IgD-negative memory B cell (primary cell): ENCODE measurements at regions not wholly inside any gene's neighbourhood (a gene's known extent, or its start where the extent isn't known, plus 50 kb on each side); places are given as distances from the start of the nearest gene placed in this dataset.

ENCODE experiments used
- H3K27ac Mint-ChIP-seq, 3 donors: one replicate each; pipeline ENCODE4 v1.8.0; 2020 to 2022; ENCODE audit warnings: mild to moderate bottlenecking in 3 of 3, mixed read lengths in 3 of 3, moderate library complexity in 1 of 3
- H3K27me3 Mint-ChIP-seq: one replicate; pipeline ENCODE4 v1.8.0; 2021; ENCODE audit warnings: mixed read lengths
- H3K36me3 Mint-ChIP-seq: one replicate; pipeline ENCODE4 v1.8.0; 2020; ENCODE audit warnings: mild to moderate bottlenecking, mixed read lengths
- H3K4me1 Mint-ChIP-seq, 3 donors: one replicate each; pipeline ENCODE4 v1.8.0; 2020 to 2022; ENCODE audit warnings: mixed read lengths in 3 of 3, mild to moderate bottlenecking in 1 of 3
- H3K4me3 Mint-ChIP-seq, 4 donors: one replicate each; pipeline ENCODE4 v1.8.0; 2020 to 2022; ENCODE audit warnings: mild to moderate bottlenecking in 4 of 4, mixed read lengths in 4 of 4, moderate library complexity in 3 of 4
- H3K9me3 Mint-ChIP-seq, 3 donors: one replicate each; pipeline ENCODE4 v1.8.0; 2020 to 2021; ENCODE audit warnings: mixed read lengths in 3 of 3, mild to moderate bottlenecking in 1 of 3

DNA sequence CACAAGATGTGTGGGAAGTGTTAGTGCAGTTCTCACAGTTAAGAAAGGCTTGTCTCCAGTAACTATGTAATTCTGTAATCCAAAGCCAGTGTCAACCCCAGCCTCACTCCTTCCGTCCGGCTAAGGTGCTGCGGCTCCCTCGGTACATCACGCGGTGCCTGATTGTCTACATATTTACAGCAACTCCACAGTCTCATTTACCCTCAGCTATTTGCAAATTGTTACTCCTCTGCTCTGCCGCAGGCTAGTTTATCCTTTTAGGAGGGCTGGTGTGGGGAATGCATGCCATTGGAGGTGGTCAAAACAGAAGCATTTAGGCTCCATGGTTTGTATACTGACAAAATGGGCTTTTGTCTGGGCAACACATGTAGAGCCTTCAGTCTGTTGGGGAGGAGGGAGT is 358.3 kb downstream of the METTL15 start:
- H3K4me3 Mint-ChIP-seq = no peak overlapping the region
- H3K36me3 Mint-ChIP-seq = no peaks in the 10 kb centered on the region
- H3K9me3 Mint-ChIP-seq = peaks cover 0 to 3% (median 0%) of the 10 kb centered on the region in 3 donors
- no peaks in the 10 kb centered on the region for H3K27me3 Mint-ChIP-seq
- no peaks in the 10 kb centered on the region for H3K4me1 Mint-ChIP-seq
- H3K27ac Mint-ChIP-seq = no peak overlapping the region

GRCh38 chr11:28464252-28464867 is 356.2 kb downstream of the METTL15 start:
- Mint-ChIP-seq H3K27ac (no peak overlapping the region), H3K36me3 (no peaks in the 10 kb centered on the region), H3K9me3 (peaks cover 0 to 3% (median 0%) of the 10 kb centered on the region in 3 donors), H3K4me3 (no peak overlapping the region), H3K27me3 (no peaks in the 10 kb centered on the region), H3K4me1 (no peaks in the 10 kb centered on the region)

DNA sequence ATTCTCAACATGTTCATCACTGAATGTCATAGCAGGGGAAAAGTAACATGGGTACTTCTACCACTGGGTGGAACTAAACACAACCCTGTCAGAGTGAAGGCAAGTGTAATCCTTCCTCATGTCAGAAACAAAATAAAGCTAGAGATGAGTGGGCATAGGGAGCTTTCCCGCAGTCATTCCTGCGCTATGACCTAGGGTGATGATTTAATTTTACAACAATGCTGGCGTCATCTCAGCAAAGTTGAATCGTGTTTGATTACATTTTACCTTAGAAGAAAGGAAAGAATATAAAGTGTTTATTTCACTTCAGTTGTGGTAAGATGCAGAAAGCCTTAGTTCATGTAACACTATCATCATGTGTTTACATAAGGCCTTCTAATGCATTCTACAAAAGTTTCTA is 355.6 kb downstream of the METTL15 start:
- no peaks in the 10 kb centered on the region for H3K36me3 Mint-ChIP-seq
- no peak overlapping the region for H3K27ac Mint-ChIP-seq
- no peaks in the 10 kb centered on the region for H3K27me3 Mint-ChIP-seq
- peaks cover 0 to 3% (median 0%) of the 10 kb centered on the region in 3 donors for H3K9me3 Mint-ChIP-seq
- H3K4me3 Mint-ChIP-seq = no peak overlapping the region
- H3K4me1 Mint-ChIP-seq = no peaks in the 10 kb centered on the region

GRCh38 chr11:28461846-28462245 is 353.7 kb downstream of the METTL15 start:
- Mint-ChIP-seq H3K4me1 (no peaks in the 10 kb centered on the region), H3K27ac (no peak overlapping the region), H3K9me3 (no peaks in the 10 kb centered on the region), H3K4me3 (no peak overlapping the region), H3K36me3 (no peaks in the 10 kb centered on the region), H3K27me3 (no peaks in the 10 kb centered on the region)

DNA sequence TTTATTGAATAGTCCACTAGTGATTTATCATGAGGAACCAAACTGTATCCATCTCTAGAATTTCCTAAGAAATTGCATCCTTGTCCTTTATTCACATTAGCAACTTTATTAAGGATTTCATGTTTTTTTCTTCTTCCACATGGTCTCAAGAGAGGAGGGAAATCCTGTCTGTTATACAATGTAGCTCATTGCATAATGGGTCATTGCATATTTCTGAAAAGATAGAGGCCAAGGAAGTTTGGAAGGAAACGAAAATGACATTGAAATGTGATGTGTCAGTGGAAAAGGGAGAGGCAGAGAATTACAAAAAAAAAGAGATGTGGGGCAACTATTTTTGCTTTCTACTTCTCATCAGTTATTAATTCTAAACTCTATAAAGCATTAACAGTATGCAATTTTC is 353.1 kb downstream of the METTL15 start:
- Mint-ChIP-seq H3K36me3 (no peaks in the 10 kb centered on the region), H3K27me3 (no peaks in the 10 kb centered on the region), H3K9me3 (no peaks in the 10 kb centered on the region), H3K27ac (no peak overlapping the region), H3K4me1 (no peaks in the 10 kb centered on the region), H3K4me3 (no peak overlapping the region)

DNA sequence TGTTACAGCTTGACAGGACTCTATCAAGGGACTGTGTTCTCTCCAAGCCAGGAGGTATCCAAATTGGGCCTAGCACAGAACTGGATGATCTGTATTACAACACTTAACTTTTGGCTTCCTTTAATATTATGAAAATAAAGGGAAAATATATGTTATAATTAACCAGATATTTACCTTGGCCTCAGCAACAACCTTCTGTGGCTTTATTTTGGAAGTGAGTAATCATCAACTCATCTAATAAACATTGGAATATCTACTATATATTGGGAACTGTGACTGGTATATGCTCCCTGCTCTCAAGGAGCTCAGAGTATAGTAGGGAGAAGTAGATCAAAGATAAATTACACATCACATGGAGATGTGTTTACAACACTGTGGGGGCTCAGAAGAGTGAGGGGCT is 352.2 kb downstream of the METTL15 start:
- Mint-ChIP-seq H3K4me1 (no peaks in the 10 kb centered on the region), H3K4me3 (no peak overlapping the region), H3K27ac (no peak overlapping the region), H3K36me3 (no peaks in the 10 kb centered on the region), H3K27me3 (no peaks in the 10 kb centered on the region), H3K9me3 (no peaks in the 10 kb centered on the region)

DNA sequence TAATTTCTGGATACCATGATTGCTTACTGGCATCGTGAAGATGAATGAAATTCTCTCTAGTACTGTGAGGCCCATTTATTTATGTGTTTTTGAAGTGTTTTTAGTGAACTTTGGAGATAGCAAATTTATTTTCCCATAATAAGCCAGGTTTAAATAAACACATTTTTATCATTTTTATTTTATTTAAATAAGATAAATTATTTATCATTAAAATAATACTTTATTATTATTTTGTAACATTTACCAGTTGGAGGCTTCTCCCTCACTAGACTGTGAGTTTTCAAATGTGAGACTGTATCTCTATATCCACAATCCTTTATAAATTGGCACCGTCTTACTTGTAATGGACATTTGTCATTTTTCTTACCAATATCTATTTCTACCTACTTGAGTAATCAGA is 351.7 kb downstream of the METTL15 start:
- H3K36me3 Mint-ChIP-seq = no peaks in the 10 kb centered on the region
- H3K27me3 Mint-ChIP-seq = no peaks in the 10 kb centered on the region
- H3K4me1 Mint-ChIP-seq = no peaks in the 10 kb centered on the region
- no peaks in the 10 kb centered on the region for H3K9me3 Mint-ChIP-seq
- no peak overlapping the region for H3K4me3 Mint-ChIP-seq
- no peak overlapping the region for H3K27ac Mint-ChIP-seq

GRCh38 chr11:28457481-28458065 is 349.4 kb downstream of the METTL15 start:
- Mint-ChIP-seq H3K27me3 (no peaks in the 10 kb centered on the region), H3K9me3 (peaks cover 0 to 3% (median 0%) of the 10 kb centered on the region in 3 donors), H3K4me1 (no peaks in the 10 kb centered on the region), H3K36me3 (no peaks in the 10 kb centered on the region), H3K27ac (no peak overlapping the region), H3K4me3 (no peak overlapping the region)

GRCh38 chr11:28448186-28448585 is 340.0 kb downstream of the METTL15 start:
- no peaks in the 10 kb centered on the region for H3K4me1 Mint-ChIP-seq
- H3K9me3 Mint-ChIP-seq = no peaks in the 10 kb centered on the region
- H3K36me3 Mint-ChIP-seq = peaks cover 1% of the 10 kb centered on the region
- no peaks in the 10 kb centered on the region for H3K27me3 Mint-ChIP-seq
- no peak overlapping the region for H3K4me3 Mint-ChIP-seq
- H3K27ac Mint-ChIP-seq = no peak overlapping the region

GRCh38 chr11:28447226-28447625 is 339.0 kb downstream of the METTL15 start:
- Mint-ChIP-seq H3K27ac (no peak overlapping the region), H3K27me3 (no peaks in the 10 kb centered on the region), H3K9me3 (no peaks in the 10 kb centered on the region), H3K4me3 (no peak overlapping the region), H3K4me1 (no peaks in the 10 kb centered on the region), H3K36me3 (peaks cover 2% of the 10 kb centered on the region)

- H3K4me3 Mint-ChIP-seq = no peak overlapping the region
- H3K9me3 Mint-ChIP-seq = no peaks in the 10 kb centered on the region
- H3K27ac Mint-ChIP-seq = no peak overlapping the region
- no peaks in the 10 kb centered on the region for H3K27me3 Mint-ChIP-seq
- no peaks in the 10 kb centered on the region for H3K4me1 Mint-ChIP-seq
- H3K36me3 Mint-ChIP-seq = peaks cover 2% of the 10 kb centered on the region
Measured at GRCh38 chr11:28442131-28442530, 333.9 kb downstream of the METTL15 start.

GRCh38 chr11:28439403-28439802 is 331.2 kb downstream of the METTL15 start:
- no peaks in the 10 kb centered on the region for H3K4me1 Mint-ChIP-seq
- H3K4me3 Mint-ChIP-seq = no peak overlapping the region
- H3K36me3 Mint-ChIP-seq = peaks cover 2% of the 10 kb centered on the region
- H3K27me3 Mint-ChIP-seq = no peaks in the 10 kb centered on the region
- peaks cover 0 to 4% (median 0%) of the 10 kb centered on the region in 3 donors for H3K9me3 Mint-ChIP-seq
- no peak overlapping the region for H3K27ac Mint-ChIP-seq

DNA sequence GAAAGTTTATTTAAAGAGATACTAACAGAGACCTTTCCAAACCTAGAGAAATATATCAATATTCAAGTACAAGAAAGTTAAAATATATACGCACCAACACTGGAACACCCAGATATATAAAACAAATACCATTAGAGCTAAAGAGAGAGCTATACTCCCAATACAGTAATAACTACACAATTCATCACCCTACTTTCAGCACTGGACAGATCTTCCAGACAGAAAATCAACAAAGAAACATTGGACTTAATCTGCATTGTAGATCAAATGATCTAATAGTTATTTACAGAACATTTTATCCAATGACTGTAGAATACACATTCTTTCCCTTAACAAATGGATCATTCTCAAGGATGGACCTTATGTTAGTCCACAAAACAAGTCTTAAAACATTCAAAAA is 311.9 kb downstream of the METTL15 start:
- no peaks in the 10 kb centered on the region for H3K27me3 Mint-ChIP-seq
- peaks cover 0 to 3% (median 0%) of the 10 kb centered on the region in 3 donors for H3K9me3 Mint-ChIP-seq
- no peaks in the 10 kb centered on the region for H3K4me1 Mint-ChIP-seq
- no peak overlapping the region for H3K27ac Mint-ChIP-seq
- no peak overlapping the region for H3K4me3 Mint-ChIP-seq
- H3K36me3 Mint-ChIP-seq = no peaks in the 10 kb centered on the region

GRCh38 chr11:28417601-28418323 is 309.6 kb downstream of the METTL15 start:
- Mint-ChIP-seq H3K4me3 (no peak overlapping the region), H3K36me3 (no peaks in the 10 kb centered on the region), H3K4me1 (no peaks in the 10 kb centered on the region), H3K27me3 (no peaks in the 10 kb centered on the region), H3K27ac (no peak overlapping the region), H3K9me3 (peaks cover 0 to 3% (median 0%) of the 10 kb centered on the region in 3 donors)

DNA sequence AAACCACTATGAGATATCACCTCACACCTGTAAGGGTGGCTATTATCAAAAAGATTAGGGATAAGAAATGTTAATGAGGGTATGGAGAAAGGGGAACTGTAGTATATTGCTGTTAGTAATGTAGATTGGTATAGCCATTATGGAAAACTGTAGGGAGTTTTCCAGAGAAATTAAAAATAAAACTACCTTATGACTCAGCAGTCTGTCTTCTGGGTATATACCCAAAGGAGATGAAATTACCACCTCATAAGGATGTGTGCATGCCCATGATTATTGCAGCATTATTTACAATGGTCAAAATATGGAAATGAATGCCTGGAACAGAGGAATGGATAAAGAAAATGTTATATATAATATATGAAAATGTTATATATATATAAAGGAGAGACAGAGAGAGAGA is 303.8 kb downstream of the METTL15 start:
- peaks cover 4% of the 10 kb centered on the region for H3K36me3 Mint-ChIP-seq
- no peaks in the 10 kb centered on the region for H3K27me3 Mint-ChIP-seq
- H3K27ac Mint-ChIP-seq = no peak overlapping the region
- no peak overlapping the region for H3K4me3 Mint-ChIP-seq
- H3K9me3 Mint-ChIP-seq = no peaks in the 10 kb centered on the region
- H3K4me1 Mint-ChIP-seq = no peaks in the 10 kb centered on the region

GRCh38 chr11:28401446-28401845 is 293.3 kb downstream of the METTL15 start:
- H3K4me3 Mint-ChIP-seq = no peak overlapping the region
- peaks cover 0 to 2% (median 0%) of the 10 kb centered on the region in 3 donors for H3K9me3 Mint-ChIP-seq
- H3K27me3 Mint-ChIP-seq = no peaks in the 10 kb centered on the region
- peaks cover 2% of the 10 kb centered on the region for H3K36me3 Mint-ChIP-seq
- H3K4me1 Mint-ChIP-seq = no peaks in the 10 kb centered on the region
- no peak overlapping the region for H3K27ac Mint-ChIP-seq
